GM12878 (cell line): ENCODE measurements at regions not wholly inside any gene's neighbourhood (a gene's known extent, or its start where the extent isn't known, plus 50 kb on each side); places are given as distances from the start of the nearest gene placed in this dataset.

Experiments
- ATAC-seq: fragments of 200-7000 bp; cut with Tn5 transposase; 3 replicates; pipeline ENCODE4 v1.9.1; 2020; ENCODE audit warnings: mild to moderate bottlenecking, moderate library complexity
- BruUV-seq: library from RNA; stranded (reverse); fragments of 400-500 nt; replicated peaks from 2 replicates; lab custom pipeline; 2021; lab: Mats Ljungman, UMichigan
- CTCF ChIA-PET: fragments of 300-600 bp; sonication (Branson Sonifier 250); formaldehyde crosslinking; extraction: SDS; loops from one replicate; lab custom pipeline; 2021; ENCODE audit warnings: inconsistent platforms; lab: Yijun Ruan, JAX
- POLR2A ChIA-PET: fragments of 350-600 bp; formaldehyde crosslinking; extraction: SDS; loops from one replicate; lab custom pipeline; 2021; ENCODE audit warnings: inconsistent platforms; lab: Charles Lee
- RAD21 ChIA-PET: fragments of 300-600 bp; sonication (Branson Sonifier 250); formaldehyde crosslinking; loops from one replicate; lab custom pipeline; 2023; ENCODE audit warnings: antibody characterized with exemption; ENCODE audit not compliant: unreplicated experiment; lab: Charles Lee
- SMC1A ChIA-PET: fragments of 300-600 bp; sonication (Branson Sonifier 250); formaldehyde crosslinking; loops from one replicate; lab custom pipeline; 2023; ENCODE audit not compliant: unreplicated experiment, uncharacterized antibody; lab: Charles Lee
- DNase-seq: peaks from one replicate; pipeline ENCODE4 v3.0.0-alpha.2; 2011; ENCODE audit warnings: low read depth, low spot score
- FAIRE-seq: peaks from 3 replicates; lab custom pipeline; 2011; peaks lifted over from hg19 to GRCh38; lab: Jason Lieb, UNC
- H2AFZ ChIP-seq: 2 replicates; pipeline ENCODE4 v1.6.0; 2011; ENCODE audit warnings: low read depth, low read length, control low read depth; ENCODE audit not compliant: control insufficient read depth
- H3K27ac ChIP-seq: 2 replicates; pipeline ENCODE4 v1.5.1; 2011; ENCODE audit warnings: control low read depth; ENCODE audit not compliant: control insufficient read depth, insufficient read depth
- H3K27me3 ChIP-seq, 2 experiments: replicated peaks in 1 of 2; 2 replicates each; pipeline versions ENCODE4 v1.6.0 to v1.6.1; 2011; ENCODE audit warnings: low read length in 1 of 2; ENCODE audit not compliant: control insufficient read depth in 2 of 2, insufficient read depth in 2 of 2
- H3K36me3 ChIP-seq, 2 experiments: 2 replicates each; pipeline ENCODE4 v1.5.1; 2011; ENCODE audit warnings: low read length in 1 of 2; ENCODE audit not compliant: control insufficient read depth in 2 of 2, insufficient read depth in 2 of 2
- H3K4me1 ChIP-seq: 2 replicates; pipeline ENCODE4 v1.6.1; 2011; ENCODE audit warnings: mild to moderate bottlenecking, low read length, moderate library complexity, mixed read lengths; ENCODE audit not compliant: control insufficient read depth, insufficient read depth
- H3K4me2 ChIP-seq: 2 replicates; pipeline ENCODE4 v1.6.0; 2011; ENCODE audit warnings: control low read depth; ENCODE audit not compliant: control insufficient read depth, insufficient read depth
- H3K4me3 ChIP-seq: fragments of 200-600 bp; sonication (generic); 2 replicates; pipeline ENCODE4 v1.5.1; 2016
- H3K79me2 ChIP-seq: 2 replicates; pipeline ENCODE4 v1.6.0; 2011; ENCODE audit warnings: low read length; ENCODE audit not compliant: control insufficient read depth, insufficient read depth
- H3K9ac ChIP-seq: 2 replicates; pipeline ENCODE4 v1.8.0; 2011; ENCODE audit warnings: low read length, control low read depth, mixed read lengths; ENCODE audit not compliant: control insufficient read depth, insufficient read depth
- H3K9me3 ChIP-seq: replicated peaks from 3 replicates; pipeline ENCODE4 v1.5.1; 2011; ENCODE audit warnings: mild to moderate bottlenecking, low read length; ENCODE audit not compliant: control insufficient read depth, insufficient read depth
- H4K20me1 ChIP-seq: 2 replicates; pipeline ENCODE4 v1.6.0; 2011; ENCODE audit not compliant: control insufficient read depth, insufficient read depth
- ATF3 ChIP-seq: IDR thresholded peaks from 2 replicates; pipeline ENCODE4 v1.6.1; 2011; ENCODE audit warnings: low read depth, mild to moderate bottlenecking, low read length, moderate library complexity, borderline replicate concordance; ENCODE audit errors: extremely low read depth
- CTCF ChIP-seq, 3 experiments: IDR thresholded peaks in 2 of 3; conservative IDR thresholded peaks in 1 of 3; 2 replicates each; pipeline ENCODE4 v1.5.1; 2011; ENCODE audit warnings: low read depth in 3 of 3, low read length in 3 of 3, mild to moderate bottlenecking in 3 of 3, control low read depth in 2 of 3, moderate library complexity in 2 of 3, inconsistent platforms in 1 of 3, mixed read lengths in 1 of 3; ENCODE audit not compliant: control insufficient read depth in 2 of 3, insufficient read depth in 1 of 3; ENCODE audit errors: extremely low read depth in 1 of 3
- E2F4 ChIP-seq: IDR thresholded peaks from 2 replicates; pipeline ENCODE4 v1.6.1; 2012; ENCODE audit warnings: low read depth, low read length, improper control_type of control experiment
- FOXK2 ChIP-seq: fragments of 450-650 bp; IDR thresholded peaks from 2 replicates; pipeline ENCODE4 v1.6.1; 2017; ENCODE audit warnings: mild to moderate bottlenecking, moderate library complexity
- MEF2B ChIP-seq: fragments of 450-650 bp; IDR thresholded peaks from 2 replicates; pipeline ENCODE4 v1.6.1; 2018; ENCODE audit warnings: mild to moderate bottlenecking, moderate library complexity; ENCODE audit not compliant: partially characterized antibody, poor library complexity, severe bottlenecking
- MLLT1 ChIP-seq: fragments of 450-650 bp; IDR thresholded peaks from 2 replicates; pipeline ENCODE4 v1.6.1; 2016; ENCODE audit warnings: mild to moderate bottlenecking
- NFYB ChIP-seq: IDR thresholded peaks from 2 replicates; pipeline ENCODE4 v1.6.1; 2011; ENCODE audit warnings: low read depth, mild to moderate bottlenecking, low read length, improper control_type of control experiment, moderate library complexity; ENCODE audit not compliant: insufficient read depth
- STAT3 ChIP-seq: IDR thresholded peaks from 2 replicates; pipeline ENCODE4 v1.6.1; 2011; ENCODE audit warnings: low read depth, low read length, improper control_type of control experiment
- WGBS: methylation state at CpG from one replicate; pipeline ENCODE4 v1.1.6; 2016; ENCODE audit warnings: low lambda C conversion rate; ENCODE audit not compliant: insufficient replicate concordance, insufficient coverage; ENCODE audit errors: missing lambda C conversion rate; 5-methylcytosine and 5-hydroxymethylcytosine counted together
- in situ Hi-C: fragments of 300-500 bp; cut with MboI; formaldehyde crosslinking; loops from 9 replicates; pipeline ENCODE4 v1.14.3; 2018; ENCODE audit warnings: mixed read lengths
- intact Hi-C: fragments of 100-400 bp; cut with micrococcal nuclease; formaldehyde crosslinking; loops from one replicate; pipeline ENCODE4 v1.14.2; 2022; ENCODE audit not compliant: unreplicated experiment

- ATAC-seq (no peak), FAIRE-seq (no peak), DNase-seq (no peak)
- Histone ChIP-seq H3K9me3 (no peaks in the 10 kb centered on the region), H2AFZ (no peak overlapping the region), H3K27ac (no peak overlapping the region), H3K9ac (no peak overlapping the region), H3K4me2 (no peak overlapping the region), H4K20me1 (no peaks in the 10 kb centered on the region), H3K4me1 (no peaks in the 10 kb centered on the region), H3K4me3 (no peak overlapping the region), H3K36me3 (no peaks in the 10 kb centered on the region), H3K27me3 (no peaks in the 10 kb centered on the region), H3K79me2 (no peaks in the 10 kb centered on the region)
- BruUV-seq, result no TSS peak
- no peak for TF ChIP-seq FOXK2
- TF ChIP-seq MEF2B, result no peak
- ChIA-PET RAD21 (no interaction called here), POLR2A (no interaction called here), CTCF (no interaction called here), SMC1A (no interaction called here)
- in situ Hi-C loops, result no loop called here
- intact Hi-C loops, result loop anchor here (5.0 kb wide), 1 partner anchor 89 kb away; no protein-coding TSS in a partner anchor
- 15% methylated on average over 3 of the region's 3 CpGs for WGBS
These were observed 256.3 kb upstream of the ADGRL4 start for GRCh38 chr1:79262745-79263258.

GRCh38 chr1:79259390-79260336, 253.1 kb upstream of the ADGRL4 start:
- no peak overlapping the region for H3K4me2 ChIP-seq
- ChIA-PET CTCF (interaction anchor here (0.6 to 1.0 kb wide), 3 partner anchors 13 to 100 kb away, joined by 3 read pairs; no protein-coding TSS in a partner anchor), RAD21 (interaction anchor here (0.7 to 1.0 kb wide), 2 partner anchors 10 to 420 kb away, joined by 5 to 6 read pairs; no protein-coding TSS in a partner anchor), SMC1A (no interaction called here), POLR2A (interaction anchor here (0.7 kb wide), 1 partner anchor 376 kb away, joined by 3 read pairs; no protein-coding TSS in a partner anchor)
- peak; percentile 69 for FAIRE-seq
- H3K4me1 ChIP-seq, result no peaks in the 10 kb centered on the region
- H2AFZ ChIP-seq, result no peak overlapping the region
- BruUV-seq, result no TSS peak
- no peak overlapping the region for H3K9ac ChIP-seq
- DNase-seq, result no peak
- H3K79me2 ChIP-seq, result no peaks in the 10 kb centered on the region
- WGBS, result 16% methylated on average over 5 of the region's 5 CpGs
- no peaks in the 10 kb centered on the region for H3K9me3 ChIP-seq
- no peak overlapping the region for H3K27ac ChIP-seq
- no peaks in the 10 kb centered on the region for H3K27me3 ChIP-seq
- H3K4me3 ChIP-seq, result no peak overlapping the region
- intact Hi-C loops (loop anchor here (5.0 to 10.0 kb wide), 2 partner anchors 93 to 225 kb away; no protein-coding TSS in a partner anchor), in situ Hi-C loops (no loop called here)
- no peaks in the 10 kb centered on the region for H4K20me1 ChIP-seq
- no peaks in the 10 kb centered on the region for H3K36me3 ChIP-seq
- ATAC-seq, result peak; percentile 77
- TF ChIP-seq CTCF (IDR thresholded peaks at IDR 0.05 in 2 of 3, conservative IDR thresholded peaks at IDR 0.05 in 1 of 3; ENCODE audit: control insufficient read depth in 2 of 3, extremely low read depth in 1 of 3, insufficient read depth in 1 of 3, low read depth in 3 of 3, low read length in 3 of 3) (peak; percentile 39 to 56 (median 44); a peak in 4 of 6 replicates), ATF3 (no peak), MLLT1 (no peak), NFYB (no peak), E2F4 (no peak), STAT3 (no peak)
